Small intestine (tissue), 7 donors: ENCODE measurements at regions not wholly inside any gene's neighbourhood (a gene's known extent, or its start where the extent isn't known, plus 50 kb on each side); places are given as distances from the start of the nearest gene placed in this dataset.

Source experiments
- DNase-seq, 2 donors: peaks; one replicate each; pipeline versions ENCODE4 v3.0.0 to v3.0.0-alpha.2; 2013
- FAIRE-seq: peaks from 2 replicates; lab custom pipeline; 2012; peaks lifted over from hg19 to GRCh38; lab: Jason Lieb, UNC
- H3K27ac ChIP-seq, 3 donors: one replicate each; pipeline ENCODE4 v1.5.1; 2013; ENCODE audit warnings: low read length in 2 of 3, mild to moderate bottlenecking in 2 of 3, control low read depth in 1 of 3, inconsistent platforms in 1 of 3, low read depth in 1 of 3, moderate library complexity in 1 of 3
- H3K27me3 ChIP-seq, 3 donors: one replicate each; pipeline ENCODE4 v1.6.1; 2013; ENCODE audit warnings: low read length in 3 of 3, inconsistent platforms in 1 of 3; ENCODE audit not compliant: control insufficient read depth in 3 of 3, insufficient read depth in 3 of 3
- H3K36me3 ChIP-seq, 3 donors: one replicate each; pipeline ENCODE4 v1.6.1; 2013; ENCODE audit warnings: low read length in 3 of 3, inconsistent platforms in 1 of 3, low read depth in 1 of 3, mild to moderate bottlenecking in 1 of 3, moderate library complexity in 1 of 3; ENCODE audit not compliant: control insufficient read depth in 3 of 3, insufficient read depth in 2 of 3
- H3K4me1 ChIP-seq, 3 donors: one replicate each; pipeline ENCODE4 v1.6.1; 2013; ENCODE audit warnings: low read length in 2 of 3, inconsistent platforms in 1 of 3, low read depth in 1 of 3, mild to moderate bottlenecking in 1 of 3, moderate library complexity in 1 of 3; ENCODE audit not compliant: control insufficient read depth in 3 of 3, insufficient read depth in 2 of 3
- H3K4me3 ChIP-seq, 3 donors: one replicate each; pipeline ENCODE4 v1.5.1; 2013; ENCODE audit warnings: low read length in 3 of 3, control low read depth in 1 of 3, inconsistent platforms in 1 of 3, low read depth in 1 of 3, mild to moderate bottlenecking in 1 of 3, moderate library complexity in 1 of 3
- H3K9me3 ChIP-seq, 2 donors: one replicate each; pipeline ENCODE4 v1.6.1; 2013; ENCODE audit warnings: low read depth in 1 of 2, low read length in 1 of 2; ENCODE audit not compliant: control insufficient read depth in 2 of 2, insufficient read depth in 1 of 2
- WGBS, 3 donors: extraction: QIAGEN DNeasy Blood & Tissue Kit; methylation state at CpG; one replicate each; pipeline ENCODE4 v1.1.7; 2013; 5-methylcytosine and 5-hydroxymethylcytosine counted together
- donor health status: healthy with polysubstance abuse.
- donor health status: control.
- donor health status: control.
- donor health status: Bipolar disorder and iron deficiency.
- donor health status: healthy.

DNA sequence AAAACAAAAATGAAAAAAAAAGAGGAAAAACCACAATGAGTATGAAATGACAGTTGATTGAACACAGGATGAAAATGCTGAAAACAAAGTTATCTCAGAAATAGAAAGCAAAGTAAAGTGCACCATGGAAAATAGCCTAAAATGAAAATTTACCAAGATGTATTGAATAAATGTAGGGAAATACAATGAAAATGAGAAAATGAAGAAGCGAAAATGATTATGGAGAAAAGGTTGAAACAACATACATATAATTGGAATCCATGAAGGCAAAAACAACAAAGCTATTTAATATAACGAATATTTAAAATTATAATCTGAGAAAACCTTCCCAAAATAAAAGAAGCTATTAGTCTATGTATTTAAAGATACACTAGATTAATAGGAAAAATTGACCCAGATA is 147.4 kb downstream of the TMEM18 start:
- FAIRE-seq (no peak), DNase-seq (no peak)
- no peaks in the 10 kb centered on the region for H3K36me3 ChIP-seq
- peaks cover 0 to 3% of the 10 kb centered on the region in 2 donors for H3K9me3 ChIP-seq
- H3K27ac ChIP-seq = no peak overlapping the region
- no peaks in the 10 kb centered on the region for H3K4me1 ChIP-seq
- 65 to 81% (median 81%) methylated on average over 2 of the region's 2 CpGs for WGBS, 3 donors
- H3K27me3 ChIP-seq = peaks cover 0 to 2% (median 0%) of the 10 kb centered on the region in 3 donors
- no peak overlapping the region for H3K4me3 ChIP-seq

DNA sequence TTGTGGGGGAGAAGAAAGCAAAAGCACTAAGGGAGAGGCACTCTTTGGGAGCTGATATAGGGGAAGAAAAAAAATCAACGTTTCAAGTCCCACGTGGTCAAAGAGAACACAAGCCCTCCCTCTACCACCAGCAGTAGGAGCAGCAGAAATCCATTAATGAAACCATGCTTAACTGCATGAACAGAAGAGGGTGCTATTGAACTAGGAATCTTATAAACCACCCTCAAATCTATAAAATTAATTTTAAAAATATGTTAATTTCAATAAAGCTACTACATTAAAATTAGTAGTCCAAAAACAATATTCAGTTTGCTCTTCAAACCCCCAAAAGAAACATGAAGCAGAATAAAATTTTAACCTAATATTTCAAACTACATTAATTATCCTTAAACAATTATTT is 147.8 kb downstream of the TMEM18 start:
- no peak overlapping the region for H3K27ac ChIP-seq
- H3K4me1 ChIP-seq = no peaks in the 10 kb centered on the region
- peaks cover 0 to 2% (median 0%) of the 10 kb centered on the region in 3 donors for H3K27me3 ChIP-seq
- H3K9me3 ChIP-seq = peaks cover 0 to 3% of the 10 kb centered on the region in 2 donors
- FAIRE-seq (peak; percentile 41), DNase-seq (peak in 1 of 2 donors; percentile 5)
- H3K36me3 ChIP-seq = no peaks in the 10 kb centered on the region
- 0 to 3% (median 0%) methylated on average over 2 of the region's 2 CpGs for WGBS, 3 donors
- no peak overlapping the region for H3K4me3 ChIP-seq

- 60 to 74% (median 71%) methylated on average over 12 of the region's 12 CpGs for WGBS, 3 donors
- H3K4me3 ChIP-seq = no peak overlapping the region
- H3K9me3 ChIP-seq = peaks cover 0 to under 1% of the 10 kb centered on the region in 2 donors
- peaks cover 0 to 2% (median 0%) of the 10 kb centered on the region in 3 donors for H3K27me3 ChIP-seq
- DNase-seq = no peak
- H3K27ac ChIP-seq = no peak overlapping the region
- FAIRE-seq = no peak
- H3K4me1 ChIP-seq = no peaks in the 10 kb centered on the region
- no peaks in the 10 kb centered on the region for H3K36me3 ChIP-seq
Observed at GRCh38 chr2:527581-527980, 149.6 kb downstream of the TMEM18 start.

GRCh38 chr2:526918-527317 is 150.3 kb downstream of the TMEM18 start:
- H3K36me3 ChIP-seq = no peaks in the 10 kb centered on the region
- H3K4me1 ChIP-seq = no peaks in the 10 kb centered on the region
- DNase-seq (no peak), FAIRE-seq (no peak)
- no peak overlapping the region for H3K4me3 ChIP-seq
- H3K27me3 ChIP-seq = peaks cover 0 to 2% (median 0%) of the 10 kb centered on the region in 3 donors
- no peak overlapping the region for H3K27ac ChIP-seq
- H3K9me3 ChIP-seq = peaks cover 0 to 7% of the 10 kb centered on the region in 2 donors
- 93 to 96% (median 94%) methylated on average over 5 of the region's 5 CpGs for WGBS, 3 donors

GRCh38 chr2:525611-526010 is 151.6 kb downstream of the TMEM18 start:
- WGBS, 3 donors = 89 to 93% (median 90%) methylated on average over 10 of the region's 10 CpGs
- no peak for FAIRE-seq
- no peak overlapping the region for H3K4me3 ChIP-seq
- no peaks in the 10 kb centered on the region for H3K4me1 ChIP-seq
- no peaks in the 10 kb centered on the region for H3K36me3 ChIP-seq
- no peak overlapping the region for H3K27ac ChIP-seq
- DNase-seq = no peak
- peaks cover 0 to 9% of the 10 kb centered on the region in 2 donors for H3K9me3 ChIP-seq
- peaks cover 0 to 2% (median 0%) of the 10 kb centered on the region in 3 donors for H3K27me3 ChIP-seq

DNA sequence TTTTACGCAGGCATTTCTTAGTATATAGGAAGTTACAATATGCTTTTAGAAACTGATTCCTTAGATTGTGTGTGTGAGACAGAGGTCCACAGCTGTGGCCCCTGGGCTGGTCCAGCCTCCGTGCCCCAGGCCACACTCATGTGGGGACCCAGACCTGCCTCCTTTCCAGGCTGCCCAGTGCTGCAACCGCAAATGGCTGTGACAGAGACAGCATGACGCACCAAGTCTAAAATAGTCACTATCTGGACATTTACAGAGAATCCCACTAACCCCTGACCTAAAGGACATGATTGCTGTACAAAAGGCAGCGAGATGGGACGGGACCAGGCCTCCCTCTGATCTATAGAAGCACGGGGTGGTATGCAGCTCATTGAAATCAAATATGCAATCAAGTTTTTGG is 152.2 kb downstream of the TMEM18 start:
- Histone ChIP-seq H3K27ac (no peak overlapping the region), H3K9me3 (peaks cover 0 to 9% of the 10 kb centered on the region in 2 donors), H3K36me3 (no peaks in the 10 kb centered on the region), H3K4me1 (no peaks in the 10 kb centered on the region), H3K27me3 (peaks cover 0 to 2% (median 0%) of the 10 kb centered on the region in 3 donors), H3K4me3 (no peak overlapping the region)
- WGBS, 3 donors = 78 to 87% (median 82%) methylated on average over 7 of the region's 7 CpGs
- no peak for FAIRE-seq
- no peak for DNase-seq

- H3K27ac ChIP-seq = no peak overlapping the region
- H3K4me1 ChIP-seq = no peaks in the 10 kb centered on the region
- no peak overlapping the region for H3K4me3 ChIP-seq
- H3K36me3 ChIP-seq = no peaks in the 10 kb centered on the region
- H3K9me3 ChIP-seq = peaks cover 0 to 9% of the 10 kb centered on the region in 2 donors
- FAIRE-seq = no peak
- H3K27me3 ChIP-seq = peaks cover 0 to 2% (median 0%) of the 10 kb centered on the region in 3 donors
- no peak for DNase-seq
- 43 to 57% (median 53%) methylated on average over 3 of the region's 3 CpGs for WGBS, 3 donors
Observed at GRCh38 chr2:524442-524841, 152.8 kb downstream of the TMEM18 start.

DNA sequence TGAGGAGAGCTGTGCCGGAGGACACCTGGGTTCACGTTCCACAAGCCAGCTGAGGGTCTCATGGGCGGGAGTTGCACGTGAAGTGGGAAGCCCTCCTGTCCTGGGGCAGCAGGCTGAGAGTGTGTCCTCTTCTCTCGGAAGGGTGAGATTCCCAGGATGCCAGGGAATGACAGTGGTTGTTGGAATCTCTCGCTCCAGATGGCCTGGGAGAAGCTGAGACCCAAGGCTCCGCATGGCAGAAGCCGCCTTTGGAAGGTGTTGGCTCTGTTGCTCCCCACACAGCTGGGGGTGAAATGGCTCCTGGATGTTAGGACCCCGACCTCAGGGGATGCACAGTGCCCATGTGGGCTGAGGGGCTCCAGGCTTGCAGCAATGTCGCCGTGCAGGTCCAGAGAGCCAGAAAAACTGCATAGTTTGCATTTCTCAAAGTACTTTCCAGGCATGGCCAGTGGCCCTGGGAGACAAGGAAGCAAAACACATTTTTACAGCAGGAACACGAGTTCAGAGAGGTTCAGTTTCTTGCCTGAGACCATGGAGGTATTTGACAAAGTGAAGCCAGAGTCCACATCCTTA is 153.4 kb downstream of the TMEM18 start:
- DNase-seq (no peak), FAIRE-seq (no peak)
- no peak overlapping the region for H3K27ac ChIP-seq
- no peak overlapping the region for H3K4me3 ChIP-seq
- H3K4me1 ChIP-seq = no peaks in the 10 kb centered on the region
- H3K36me3 ChIP-seq = no peaks in the 10 kb centered on the region
- H3K9me3 ChIP-seq = peaks cover 0 to 9% of the 10 kb centered on the region in 2 donors
- WGBS, 3 donors = 76 to 78% (median 78%) methylated on average over 12 of the region's 12 CpGs
- H3K27me3 ChIP-seq = peaks cover 0 to 2% (median 0%) of the 10 kb centered on the region in 3 donors

DNA sequence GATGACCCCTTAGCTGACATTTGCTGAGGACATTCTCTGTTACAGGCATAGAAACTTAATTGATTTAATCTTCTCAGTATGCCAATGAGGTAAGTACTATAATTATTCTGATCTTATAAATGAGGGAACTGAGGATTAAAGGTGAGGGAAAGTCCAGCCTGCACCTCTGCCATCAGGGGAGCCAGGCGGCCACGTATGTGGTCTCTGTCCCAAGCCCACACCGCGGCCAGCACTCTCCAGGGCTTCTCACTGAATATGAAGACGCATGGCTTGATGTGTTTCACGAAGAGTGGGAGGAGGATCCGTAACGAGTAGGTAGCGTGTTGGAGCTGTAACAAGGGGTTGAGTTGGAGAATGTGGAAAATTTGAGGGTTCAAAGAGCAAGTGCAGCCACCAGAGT is 154.4 kb downstream of the TMEM18 start:
- Histone ChIP-seq H3K27me3 (peaks cover 0 to 2% (median 0%) of the 10 kb centered on the region in 3 donors), H3K9me3 (peaks cover 0 to 9% of the 10 kb centered on the region in 2 donors), H3K4me3 (no peak overlapping the region), H3K36me3 (no peaks in the 10 kb centered on the region), H3K27ac (no peak overlapping the region), H3K4me1 (no peaks in the 10 kb centered on the region)
- 91 to 95% (median 93%) methylated on average over 9 of the region's 9 CpGs for WGBS, 3 donors
- DNase-seq (no peak), FAIRE-seq (no peak)
